Neuron (in vitro differentiated cells): ENCODE measurements at regions not wholly inside any gene's neighbourhood (a gene's known extent, or its start where the extent isn't known, plus 50 kb on each side); places are given as distances from the start of the nearest gene placed in this dataset.
A peak's percentile ranks its signal among the peaks of the same experiment; 100 is the strongest.

Experiments
- H2AFZ ChIP-seq: one replicate; pipeline ENCODE4 v1.6.1; 2013; ENCODE audit warnings: low read depth, mild to moderate bottlenecking, inconsistent platforms, low read length, moderate library complexity
- H3K27me3 ChIP-seq: one replicate; pipeline ENCODE4 v1.6.1; 2013; ENCODE audit warnings: low read length; ENCODE audit not compliant: insufficient read depth
- H3K36me3 ChIP-seq: one replicate; pipeline ENCODE4 v1.6.1; 2013; ENCODE audit warnings: low read length; ENCODE audit not compliant: insufficient read depth
- H3K4me1 ChIP-seq: one replicate; pipeline ENCODE4 v1.6.1; 2013; ENCODE audit warnings: low read length; ENCODE audit not compliant: insufficient read depth
- H3K4me3 ChIP-seq: 2 replicates; pipeline ENCODE4 v1.5.1; 2013; ENCODE audit warnings: mild to moderate bottlenecking, low read length, moderate library complexity
- H3K9me3 ChIP-seq: one replicate; pipeline ENCODE4 v1.6.1; 2013; ENCODE audit warnings: low read length

- H2AFZ ChIP-seq, result no peak overlapping the region
- H3K4me3 ChIP-seq, result no peak overlapping the region
- H3K4me1 ChIP-seq, result peaks cover 3% of the 10 kb centered on the region
- peaks cover 5% of the 10 kb centered on the region for H3K9me3 ChIP-seq
- no peaks in the 10 kb centered on the region for H3K27me3 ChIP-seq
- H3K36me3 ChIP-seq, result no peaks in the 10 kb centered on the region
Measured at GRCh38 chr2:149739171-149739882, 151.8 kb upstream of the MMADHC start.

DNA sequence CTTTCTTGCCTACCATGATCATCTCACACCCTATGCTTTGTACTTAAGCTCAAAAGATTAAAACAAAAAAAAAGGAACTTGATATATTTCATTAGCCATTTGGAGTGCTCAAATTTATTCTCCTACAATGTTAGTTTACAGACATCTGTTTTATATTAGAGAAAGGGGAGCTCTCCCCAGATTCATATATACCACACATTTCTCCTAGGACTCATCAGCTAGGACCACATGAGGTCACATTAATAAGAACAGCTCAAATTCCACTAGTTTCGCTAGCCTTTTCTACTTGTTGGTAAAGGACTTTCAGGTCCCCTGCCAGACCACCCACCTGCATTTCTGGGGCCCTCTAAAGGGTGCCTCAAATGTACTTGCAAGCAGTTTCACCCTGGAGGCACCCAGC lies 151.2 kb upstream of the MMADHC start:
- Histone ChIP-seq H2AFZ (no peak overlapping the region), H3K4me1 (peaks cover 8% of the 10 kb centered on the region), H3K27me3 (no peaks in the 10 kb centered on the region), H3K36me3 (no peaks in the 10 kb centered on the region), H3K4me3 (no peak overlapping the region), H3K9me3 (peaks cover 5% of the 10 kb centered on the region)

DNA sequence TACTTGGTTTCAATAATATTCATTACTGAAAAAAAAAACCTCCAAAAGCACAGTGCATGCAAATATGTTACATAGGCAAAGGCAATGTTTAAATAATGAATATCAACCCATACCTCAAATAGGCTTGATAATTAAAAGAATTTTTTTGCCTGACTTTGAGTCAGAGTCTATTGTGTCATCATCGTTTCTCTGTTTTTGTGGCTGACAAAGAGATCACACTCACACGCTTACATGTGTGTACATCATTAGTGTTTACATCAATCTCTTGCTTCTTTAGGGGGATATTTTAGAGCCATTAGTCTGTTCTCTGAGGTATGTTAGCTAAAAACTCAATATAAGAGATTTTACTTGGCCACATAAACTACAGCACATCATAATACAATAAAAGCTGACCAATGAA lies 150.3 kb upstream of the MMADHC start:
- Histone ChIP-seq H3K4me3 (no peak overlapping the region), H3K9me3 (peaks cover 5% of the 10 kb centered on the region), H3K4me1 (peaks cover 11% of the 10 kb centered on the region), H3K36me3 (no peaks in the 10 kb centered on the region), H3K27me3 (no peaks in the 10 kb centered on the region), H2AFZ (no peak overlapping the region)

DNA sequence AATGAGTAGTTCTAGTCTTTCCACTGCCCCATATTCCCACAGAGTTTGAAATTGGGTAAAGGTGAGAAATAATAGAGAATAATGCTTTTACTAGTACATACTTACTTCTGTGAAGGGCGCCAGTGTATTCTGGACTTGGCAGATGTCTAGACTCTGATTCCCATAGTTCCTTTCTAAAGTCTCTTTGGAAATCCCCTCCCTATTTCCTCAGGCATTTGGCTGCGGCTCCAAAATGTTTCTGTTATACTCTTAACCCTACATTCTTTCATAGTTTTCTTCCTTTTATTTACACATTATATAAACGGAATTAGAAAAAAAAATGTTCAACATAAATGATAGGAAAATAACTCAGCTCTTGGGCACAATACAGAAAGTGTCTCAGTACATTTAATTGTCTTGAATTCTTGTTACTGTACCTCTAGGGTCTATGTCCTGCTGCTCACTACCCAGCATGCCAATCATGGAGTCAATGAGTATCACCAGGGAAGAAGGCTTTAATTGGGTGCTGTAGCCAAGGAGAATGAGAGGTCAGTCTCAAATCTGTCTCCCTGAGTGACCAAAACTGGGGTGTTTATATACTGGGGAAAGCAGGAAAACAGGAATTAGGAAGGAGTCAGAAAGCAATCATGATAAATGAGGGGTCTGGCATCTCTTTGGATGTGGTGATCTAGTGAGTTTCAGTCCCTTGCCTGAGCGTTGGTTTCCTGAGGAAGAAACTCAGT lies 147.8 kb upstream of the MMADHC start:
- no peak overlapping the region for H2AFZ ChIP-seq
- H3K4me3 ChIP-seq, result no peak overlapping the region
- H3K4me1 ChIP-seq, result peaks cover 11% of the 10 kb centered on the region
- H3K9me3 ChIP-seq, result peaks cover 5% of the 10 kb centered on the region
- no peaks in the 10 kb centered on the region for H3K27me3 ChIP-seq
- no peaks in the 10 kb centered on the region for H3K36me3 ChIP-seq

GRCh38 chr2:149733936-149734685 lies 146.5 kb upstream of the MMADHC start:
- peaks cover 11% of the 10 kb centered on the region for H3K4me1 ChIP-seq
- no peak overlapping the region for H3K4me3 ChIP-seq
- H3K36me3 ChIP-seq, result no peaks in the 10 kb centered on the region
- no peaks in the 10 kb centered on the region for H3K27me3 ChIP-seq
- peak overlapping the region; percentile 41 for H2AFZ ChIP-seq
- peaks cover 5% of the 10 kb centered on the region for H3K9me3 ChIP-seq

DNA sequence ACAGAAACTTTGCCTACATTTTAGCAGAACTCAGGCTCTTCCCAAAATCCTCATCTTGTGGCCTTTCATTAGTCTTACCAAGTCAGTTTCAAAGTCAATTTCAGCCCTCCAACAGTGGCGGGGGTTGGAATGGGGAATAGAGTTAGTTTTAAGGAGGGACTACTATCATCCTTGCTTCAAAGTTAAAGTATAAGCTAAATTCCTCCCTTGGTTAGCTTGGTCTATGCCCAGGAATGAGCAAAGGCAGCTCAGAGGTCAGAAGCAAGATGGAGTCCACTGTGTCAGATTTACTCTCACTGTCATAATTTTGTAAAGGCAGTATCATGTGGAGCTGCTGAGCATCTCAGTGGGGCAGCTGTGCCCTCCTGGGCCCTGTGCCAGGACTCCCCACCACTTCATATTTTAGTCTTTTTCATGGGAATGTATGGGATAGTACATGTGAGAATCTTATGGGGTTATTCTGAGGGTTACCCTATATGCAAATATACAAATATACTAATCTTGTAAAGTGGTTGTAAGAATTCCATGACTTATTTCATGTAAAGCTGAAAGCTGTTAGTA lies 145.2 kb upstream of the MMADHC start:
- Histone ChIP-seq H3K36me3 (no peaks in the 10 kb centered on the region), H3K4me1 (peaks cover 15% of the 10 kb centered on the region)

GRCh38 chr2:149732001-149732685 lies 144.6 kb upstream of the MMADHC start:
- Histone ChIP-seq H2AFZ (no peak overlapping the region), H3K9me3 (peaks cover 5% of the 10 kb centered on the region), H3K27me3 (no peaks in the 10 kb centered on the region), H3K36me3 (no peaks in the 10 kb centered on the region), H3K4me1 (peaks cover 22% of the 10 kb centered on the region), H3K4me3 (no peak overlapping the region)

More for the DNA sequence above, 145.2 kb upstream of the MMADHC start:
- no peaks in the 10 kb centered on the region for H3K27me3 ChIP-seq
- H3K4me3 ChIP-seq, result no peak overlapping the region
- peaks cover 5% of the 10 kb centered on the region for H3K9me3 ChIP-seq
- H2AFZ ChIP-seq, result no peak overlapping the region

- no peak overlapping the region for H3K4me3 ChIP-seq
- no peak overlapping the region for H2AFZ ChIP-seq
- H3K36me3 ChIP-seq, result no peaks in the 10 kb centered on the region
- H3K27me3 ChIP-seq, result no peaks in the 10 kb centered on the region
- H3K4me1 ChIP-seq, result peaks cover 28% of the 10 kb centered on the region
- H3K9me3 ChIP-seq, result peaks cover 2% of the 10 kb centered on the region
Measured at GRCh38 chr2:149731079-149731478, 143.5 kb upstream of the MMADHC start.

DNA sequence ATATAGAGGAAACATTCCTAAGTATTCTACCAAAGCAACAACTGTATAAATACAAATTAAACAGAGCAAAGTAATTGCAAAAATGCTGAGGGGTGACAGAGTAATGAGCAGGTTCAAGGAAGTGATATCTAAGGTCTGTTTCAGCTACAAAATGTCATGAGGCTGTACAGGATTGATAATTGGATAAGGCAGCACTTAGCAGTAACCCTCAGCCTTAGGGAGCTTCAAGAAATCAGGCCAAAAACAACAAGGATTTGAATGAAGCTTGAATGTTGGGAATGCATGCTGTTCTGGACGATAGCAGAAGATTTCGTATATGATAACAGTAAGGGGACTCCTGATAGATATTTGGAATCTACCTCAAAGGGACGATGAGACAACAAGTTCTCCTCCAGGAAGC lies 142.0 kb upstream of the MMADHC start:
- Histone ChIP-seq H3K36me3 (no peaks in the 10 kb centered on the region), H3K4me3 (no peak overlapping the region), H3K27me3 (no peaks in the 10 kb centered on the region), H3K4me1 (peaks cover 37% of the 10 kb centered on the region), H3K9me3 (no peaks in the 10 kb centered on the region), H2AFZ (no peak overlapping the region)

DNA sequence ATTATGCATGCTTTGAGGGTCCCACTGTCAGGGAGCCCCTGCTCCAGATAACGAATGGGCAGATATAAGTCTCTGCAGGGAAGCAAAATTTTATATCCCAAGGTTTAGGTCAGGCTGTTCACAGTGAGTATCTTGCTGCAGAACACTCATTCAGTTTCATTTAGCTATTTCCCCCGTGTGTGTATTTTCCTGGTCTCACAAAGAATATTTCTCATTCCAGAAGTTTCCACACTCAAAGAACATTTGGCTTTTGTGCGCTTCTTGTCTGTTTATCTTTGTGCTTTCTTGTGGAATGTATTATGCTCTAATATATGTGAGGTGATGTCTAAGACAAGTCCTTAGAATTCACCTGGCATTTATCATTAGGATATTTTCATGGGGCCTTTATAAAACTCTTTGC lies 140.4 kb upstream of the MMADHC start:
- Histone ChIP-seq H3K9me3 (no peaks in the 10 kb centered on the region), H3K27me3 (no peaks in the 10 kb centered on the region), H3K36me3 (no peaks in the 10 kb centered on the region), H3K4me1 (peaks cover 28% of the 10 kb centered on the region), H3K4me3 (no peak overlapping the region), H2AFZ (no peak overlapping the region)

- Histone ChIP-seq H2AFZ (no peak overlapping the region), H3K9me3 (no peaks in the 10 kb centered on the region), H3K4me3 (no peak overlapping the region), H3K4me1 (peaks cover 28% of the 10 kb centered on the region), H3K27me3 (no peaks in the 10 kb centered on the region), H3K36me3 (no peaks in the 10 kb centered on the region)
Measured at GRCh38 chr2:149725234-149725633, 137.7 kb upstream of the MMADHC start.

- H3K4me1 ChIP-seq, result peaks cover 28% of the 10 kb centered on the region
Measured at GRCh38 chr2:149724091-149724490, 136.5 kb upstream of the MMADHC start.

More at GRCh38 chr2:149724091-149724490, 136.5 kb upstream of the MMADHC start:
- no peak overlapping the region for H2AFZ ChIP-seq
- no peaks in the 10 kb centered on the region for H3K9me3 ChIP-seq
- H3K27me3 ChIP-seq, result no peaks in the 10 kb centered on the region
- H3K36me3 ChIP-seq, result no peaks in the 10 kb centered on the region
- no peak overlapping the region for H3K4me3 ChIP-seq
